HL-60 (cell line): ENCODE measurements at regions not wholly inside any gene's neighbourhood (a gene's known extent, or its start where the extent isn't known, plus 50 kb on each side); places are given as distances from the start of the nearest gene placed in this dataset.

Experiments
- DNase-seq, 2 experiments: peaks; one replicate each; pipeline ENCODE4 v3.0.0-alpha.2; 2010 to 2020; ENCODE audit warnings: low read depth in 1 of 2, low spot score in 1 of 2
- H3K27ac ChIP-seq: fragments of 250-450 bp; sonication (Bioruptor Pico); replicated peaks from 2 replicates; pipeline ENCODE4 v1.5.1; 2020; ENCODE audit warnings: mild to moderate bottlenecking, moderate library complexity
- H3K27me3 ChIP-seq: fragments of 250-450 bp; sonication (Bioruptor Pico); 2 replicates; pipeline ENCODE4 v1.5.1; 2021; ENCODE audit warnings: mild to moderate bottlenecking, moderate library complexity; ENCODE audit not compliant: insufficient read depth, poor library complexity, severe bottlenecking
- H3K4me3 ChIP-seq: replicated peaks from 2 replicates; pipeline ENCODE4 v1.5.1; 2011; ENCODE audit warnings: mild to moderate bottlenecking, control low read depth, low read length; ENCODE audit not compliant: insufficient read depth
- GABPA ChIP-seq: IDR thresholded peaks from 2 replicates; pipeline ENCODE4 v1.6.1; 2012; ENCODE audit warnings: low read depth
- POLR2AphosphoS5 ChIP-seq: IDR thresholded peaks from 2 replicates; pipeline ENCODE4 v1.6.1; 2012; ENCODE audit warnings: low read depth
- SPI1 ChIP-seq: IDR thresholded peaks from 2 replicates; pipeline ENCODE4 v1.6.1; 2012; ENCODE audit warnings: low read depth, mild to moderate bottlenecking, borderline replicate concordance
- TF ChIP-seq, protein P1 (sequence below): IDR thresholded peaks from one replicate; pipeline ENCODE4 v1.5.1; 2011; ENCODE audit warnings: low read length, control low read depth, inconsistent platforms; ENCODE audit not compliant: insufficient read depth
- TF ChIP-seq, protein P2 (sequence below): IDR thresholded peaks from 2 replicates; pipeline ENCODE4 v1.6.1; 2012; ENCODE audit warnings: low read depth; ENCODE audit not compliant: insufficient replicate concordance

GRCh38 chr3:71868876-71869275 is 83.9 kb upstream of the PROK2 start:
- no peaks in the 10 kb centered on the region for H3K27me3 ChIP-seq
- DNase-seq: no peak
- TF ChIP-seq GABPA: no peak
- TF ChIP-seq POLR2AphosphoS5: no peak
- TF ChIP-seq, protein P1, sequence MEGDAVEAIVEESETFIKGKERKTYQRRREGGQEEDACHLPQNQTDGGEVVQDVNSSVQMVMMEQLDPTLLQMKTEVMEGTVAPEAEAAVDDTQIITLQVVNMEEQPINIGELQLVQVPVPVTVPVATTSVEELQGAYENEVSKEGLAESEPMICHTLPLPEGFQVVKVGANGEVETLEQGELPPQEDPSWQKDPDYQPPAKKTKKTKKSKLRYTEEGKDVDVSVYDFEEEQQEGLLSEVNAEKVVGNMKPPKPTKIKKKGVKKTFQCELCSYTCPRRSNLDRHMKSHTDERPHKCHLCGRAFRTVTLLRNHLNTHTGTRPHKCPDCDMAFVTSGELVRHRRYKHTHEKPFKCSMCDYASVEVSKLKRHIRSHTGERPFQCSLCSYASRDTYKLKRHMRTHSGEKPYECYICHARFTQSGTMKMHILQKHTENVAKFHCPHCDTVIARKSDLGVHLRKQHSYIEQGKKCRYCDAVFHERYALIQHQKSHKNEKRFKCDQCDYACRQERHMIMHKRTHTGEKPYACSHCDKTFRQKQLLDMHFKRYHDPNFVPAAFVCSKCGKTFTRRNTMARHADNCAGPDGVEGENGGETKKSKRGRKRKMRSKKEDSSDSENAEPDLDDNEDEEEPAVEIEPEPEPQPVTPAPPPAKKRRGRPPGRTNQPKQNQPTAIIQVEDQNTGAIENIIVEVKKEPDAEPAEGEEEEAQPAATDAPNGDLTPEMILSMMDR: no peak
- no peak for TF ChIP-seq SPI1
- TF ChIP-seq, protein P2, sequence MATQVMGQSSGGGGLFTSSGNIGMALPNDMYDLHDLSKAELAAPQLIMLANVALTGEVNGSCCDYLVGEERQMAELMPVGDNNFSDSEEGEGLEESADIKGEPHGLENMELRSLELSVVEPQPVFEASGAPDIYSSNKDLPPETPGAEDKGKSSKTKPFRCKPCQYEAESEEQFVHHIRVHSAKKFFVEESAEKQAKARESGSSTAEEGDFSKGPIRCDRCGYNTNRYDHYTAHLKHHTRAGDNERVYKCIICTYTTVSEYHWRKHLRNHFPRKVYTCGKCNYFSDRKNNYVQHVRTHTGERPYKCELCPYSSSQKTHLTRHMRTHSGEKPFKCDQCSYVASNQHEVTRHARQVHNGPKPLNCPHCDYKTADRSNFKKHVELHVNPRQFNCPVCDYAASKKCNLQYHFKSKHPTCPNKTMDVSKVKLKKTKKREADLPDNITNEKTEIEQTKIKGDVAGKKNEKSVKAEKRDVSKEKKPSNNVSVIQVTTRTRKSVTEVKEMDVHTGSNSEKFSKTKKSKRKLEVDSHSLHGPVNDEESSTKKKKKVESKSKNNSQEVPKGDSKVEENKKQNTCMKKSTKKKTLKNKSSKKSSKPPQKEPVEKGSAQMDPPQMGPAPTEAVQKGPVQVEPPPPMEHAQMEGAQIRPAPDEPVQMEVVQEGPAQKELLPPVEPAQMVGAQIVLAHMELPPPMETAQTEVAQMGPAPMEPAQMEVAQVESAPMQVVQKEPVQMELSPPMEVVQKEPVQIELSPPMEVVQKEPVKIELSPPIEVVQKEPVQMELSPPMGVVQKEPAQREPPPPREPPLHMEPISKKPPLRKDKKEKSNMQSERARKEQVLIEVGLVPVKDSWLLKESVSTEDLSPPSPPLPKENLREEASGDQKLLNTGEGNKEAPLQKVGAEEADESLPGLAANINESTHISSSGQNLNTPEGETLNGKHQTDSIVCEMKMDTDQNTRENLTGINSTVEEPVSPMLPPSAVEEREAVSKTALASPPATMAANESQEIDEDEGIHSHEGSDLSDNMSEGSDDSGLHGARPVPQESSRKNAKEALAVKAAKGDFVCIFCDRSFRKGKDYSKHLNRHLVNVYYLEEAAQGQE: no peak
- H3K27ac ChIP-seq: no peak overlapping the region
- no peak overlapping the region for H3K4me3 ChIP-seq

DNA sequence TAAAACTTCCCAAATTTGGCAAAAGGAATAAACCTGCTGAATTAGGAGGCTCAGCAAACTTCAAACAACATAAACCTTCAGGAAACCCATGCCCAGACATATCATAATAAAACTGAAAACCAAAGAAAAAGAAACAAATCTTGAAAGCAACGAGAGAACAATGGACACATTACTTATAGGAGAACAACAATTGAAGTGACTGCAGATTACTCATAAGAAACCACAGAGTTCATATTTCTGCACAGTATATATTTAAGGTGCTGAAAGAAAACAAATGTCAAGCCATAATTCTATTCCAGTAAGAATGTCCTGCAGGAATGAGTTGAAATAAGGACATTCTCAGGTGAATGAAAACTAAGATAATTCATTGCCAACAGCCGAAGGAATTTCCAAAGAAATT is 80.8 kb upstream of the PROK2 start:
- H3K4me3 ChIP-seq: no peak overlapping the region
- H3K27me3 ChIP-seq: no peaks in the 10 kb centered on the region
- TF ChIP-seq POLR2AphosphoS5: no peak
- no peak for TF ChIP-seq GABPA
- TF ChIP-seq, protein P1: no peak
- TF ChIP-seq, protein P2: no peak
- no peak for TF ChIP-seq SPI1
- no peak overlapping the region for H3K27ac ChIP-seq
- no peak for DNase-seq

DNA sequence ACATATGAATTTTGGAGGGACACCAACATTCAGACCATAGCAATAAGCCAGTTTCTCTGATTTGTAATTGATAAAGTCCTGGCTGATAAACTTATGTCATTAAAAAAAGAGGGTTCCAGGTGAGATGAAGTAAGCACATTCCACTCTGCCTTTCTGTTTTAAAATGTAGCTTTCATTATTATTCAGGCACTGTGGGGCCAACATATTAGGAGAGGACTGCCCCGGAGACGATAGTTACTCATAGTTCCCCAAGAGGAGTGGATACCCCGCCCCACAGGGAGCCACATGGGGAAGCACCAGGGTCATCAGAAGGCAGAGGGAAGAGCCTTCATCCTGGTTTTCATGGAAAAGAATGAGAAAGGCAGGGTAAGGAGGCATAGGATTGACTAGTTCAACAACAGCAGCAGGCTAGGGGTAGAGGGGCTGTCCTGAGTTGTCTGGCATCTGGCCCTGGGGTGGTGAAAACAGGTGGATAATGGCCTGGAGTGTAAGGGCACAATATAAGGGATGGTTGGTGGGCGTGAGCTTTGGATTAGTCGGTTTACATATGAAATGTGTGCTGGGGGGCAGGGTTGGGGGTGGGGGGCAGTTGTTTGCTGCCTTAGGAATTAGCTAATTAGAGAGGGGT is 78.7 kb upstream of the PROK2 start:
- Histone ChIP-seq H3K27me3 (no peaks in the 10 kb centered on the region), H3K27ac (no peak overlapping the region), H3K4me3 (no peak overlapping the region)
- TF ChIP-seq, protein P2: no peak
- TF ChIP-seq GABPA (no peak), POLR2AphosphoS5 (no peak), SPI1 (no peak)
- TF ChIP-seq, protein P1: no peak
- DNase-seq: no peak
